Memory B cell (primary cell): ENCODE measurements at regions not wholly inside any gene's neighbourhood (a gene's known extent, or its start where the extent isn't known, plus 50 kb on each side); places are given as distances from the start of the nearest gene placed in this dataset.
"Not testable (repeated sequence)": the region's sequence is repeated elsewhere in the genome, so short reads cannot be mapped to it uniquely, and the experiment has no call there.

Experiments
- ATAC-seq: fragments of 150-1000 bp; cut with Tn5 transposase; 2 replicates; pipeline ENCODE4 v1.10.0; 2021; ENCODE audit warnings: low read depth, mild to moderate bottlenecking, moderate library complexity
- DNase-seq, 2 donors: peaks; one replicate each; pipeline ENCODE4 v3.0.0; 2022; ENCODE audit warnings: low spot score in 2 of 2
- H3K27ac Mint-ChIP-seq: one replicate; pipeline ENCODE4 v1.8.0; 2022; ENCODE audit warnings: mild to moderate bottlenecking, moderate library complexity, mixed read lengths
- H3K27me3 Mint-ChIP-seq: one replicate; pipeline ENCODE4 v1.8.0; 2022; ENCODE audit warnings: mixed read lengths
- H3K36me3 Mint-ChIP-seq: one replicate; pipeline ENCODE4 v1.8.0; 2022; ENCODE audit warnings: mild to moderate bottlenecking, mixed read lengths
- H3K4me1 Mint-ChIP-seq: one replicate; pipeline ENCODE4 v1.8.0; 2022; ENCODE audit warnings: mixed read lengths
- H3K4me3 Mint-ChIP-seq: one replicate; pipeline ENCODE4 v1.8.0; 2022; ENCODE audit warnings: mild to moderate bottlenecking, moderate library complexity, mixed read lengths
- H3K9me3 Mint-ChIP-seq: one replicate; pipeline ENCODE4 v1.8.0; 2022; ENCODE audit warnings: mixed read lengths

DNA sequence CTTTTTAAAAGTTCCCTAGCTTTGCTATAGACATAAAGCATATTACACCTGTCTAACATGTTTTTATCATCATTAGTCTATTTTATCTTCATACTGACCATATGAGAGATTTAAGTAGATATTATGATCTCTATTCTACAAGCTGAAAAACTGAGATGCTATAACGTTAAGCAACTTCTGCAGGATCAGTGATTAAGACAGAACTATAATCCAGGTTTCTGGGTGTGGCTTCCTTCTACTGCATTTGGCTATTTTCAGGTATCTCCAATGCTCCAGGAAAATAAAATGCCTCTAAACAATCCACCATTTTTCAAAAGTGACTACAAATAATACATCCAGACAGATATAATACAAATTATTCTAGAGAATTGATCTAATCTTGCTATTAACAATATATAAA lies 53.4 kb downstream of the RGS2 start:
- no peak for DNase-seq
- Mint-ChIP-seq H3K4me3 (no peak overlapping the region), H3K27ac (no peak overlapping the region), H3K9me3 (no peaks in the 10 kb centered on the region), H3K36me3 (no peaks in the 10 kb centered on the region), H3K4me1 (no peaks in the 10 kb centered on the region), H3K27me3 (peaks cover 5% of the 10 kb centered on the region)
- no peak for ATAC-seq

DNA sequence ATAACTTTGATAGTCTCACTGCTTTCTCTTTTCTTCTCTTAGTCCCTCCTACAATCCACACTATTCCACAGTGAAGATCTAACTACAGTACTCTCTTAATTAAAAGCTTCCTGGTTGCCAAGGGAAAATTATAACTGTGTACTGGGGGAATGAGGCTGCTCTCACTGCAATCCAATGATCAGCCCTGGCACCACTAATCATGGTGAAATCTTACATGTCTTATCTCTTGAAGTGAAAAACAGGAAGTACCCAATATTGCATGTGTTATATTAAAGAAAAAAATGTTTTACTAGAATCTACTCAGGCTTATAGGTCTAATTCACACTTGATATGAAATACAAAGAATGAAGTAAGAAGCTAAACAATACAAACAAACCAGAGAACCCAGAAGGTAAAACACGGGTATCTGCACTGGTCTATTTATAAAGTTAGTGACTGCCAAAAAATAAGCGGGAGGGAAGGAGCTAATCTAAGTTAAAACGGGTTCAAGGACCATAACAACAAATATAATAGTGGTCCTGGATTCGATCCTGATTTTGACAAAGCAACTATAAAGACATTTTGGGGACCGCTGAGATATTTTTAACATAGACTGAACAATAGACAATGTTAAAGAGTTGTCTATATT lies 57.5 kb downstream of the RGS2 start:
- no peak for ATAC-seq
- Mint-ChIP-seq H3K27ac (no peak overlapping the region), H3K4me3 (no peak overlapping the region), H3K4me1 (no peaks in the 10 kb centered on the region), H3K9me3 (no peaks in the 10 kb centered on the region), H3K36me3 (no peaks in the 10 kb centered on the region), H3K27me3 (peaks cover 8% of the 10 kb centered on the region)
- DNase-seq = no peak

- H3K27me3 Mint-ChIP-seq = peaks cover 8% of the 10 kb centered on the region
- no peak for DNase-seq
- no peak overlapping the region for H3K27ac Mint-ChIP-seq
- no peaks in the 10 kb centered on the region for H3K4me1 Mint-ChIP-seq
- no peak for ATAC-seq
- H3K4me3 Mint-ChIP-seq = no peak overlapping the region
- peaks cover 2% of the 10 kb centered on the region for H3K9me3 Mint-ChIP-seq
- no peaks in the 10 kb centered on the region for H3K36me3 Mint-ChIP-seq
Measured at GRCh38 chr1:192867180-192867579, 58.3 kb downstream of the RGS2 start.

- Mint-ChIP-seq H3K27ac (no peak overlapping the region), H3K9me3 (peaks cover 2% of the 10 kb centered on the region), H3K4me3 (no peak overlapping the region), H3K4me1 (no peaks in the 10 kb centered on the region), H3K36me3 (no peaks in the 10 kb centered on the region), H3K27me3 (peaks cover 9% of the 10 kb centered on the region)
- ATAC-seq (no peak), DNase-seq (no peak)
Measured at GRCh38 chr1:192869308-192869940, 60.6 kb downstream of the RGS2 start.

DNA sequence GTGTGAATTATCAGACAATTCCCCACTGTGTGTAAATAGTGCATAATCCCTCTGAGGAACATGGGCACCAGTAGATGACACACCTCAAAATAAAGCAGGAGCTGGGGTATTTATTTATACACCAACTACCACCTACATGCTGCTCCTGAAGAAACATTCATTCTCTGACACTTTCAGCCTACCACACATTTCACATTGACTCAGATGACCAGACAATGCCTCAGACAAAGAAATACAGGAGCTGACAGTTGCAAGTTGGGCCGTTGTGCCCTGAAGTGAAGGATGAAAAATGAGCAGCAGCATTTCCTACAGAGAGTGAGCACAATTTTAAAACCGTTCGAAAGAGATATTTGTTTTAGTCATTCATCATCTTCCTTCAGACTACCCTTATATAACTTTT lies 63.2 kb downstream of the RGS2 start:
- ATAC-seq (no peak), DNase-seq (no peak)
- Mint-ChIP-seq H3K27ac (no peak overlapping the region), H3K4me3 (no peak overlapping the region), H3K36me3 (no peaks in the 10 kb centered on the region), H3K27me3 (peaks cover 9% of the 10 kb centered on the region), H3K9me3 (peaks cover 2% of the 10 kb centered on the region), H3K4me1 (no peaks in the 10 kb centered on the region)

- Mint-ChIP-seq H3K27ac (no peak overlapping the region), H3K36me3 (no peaks in the 10 kb centered on the region)
Measured at GRCh38 chr1:192873836-192874235, 65.0 kb downstream of the RGS2 start.

DNA sequence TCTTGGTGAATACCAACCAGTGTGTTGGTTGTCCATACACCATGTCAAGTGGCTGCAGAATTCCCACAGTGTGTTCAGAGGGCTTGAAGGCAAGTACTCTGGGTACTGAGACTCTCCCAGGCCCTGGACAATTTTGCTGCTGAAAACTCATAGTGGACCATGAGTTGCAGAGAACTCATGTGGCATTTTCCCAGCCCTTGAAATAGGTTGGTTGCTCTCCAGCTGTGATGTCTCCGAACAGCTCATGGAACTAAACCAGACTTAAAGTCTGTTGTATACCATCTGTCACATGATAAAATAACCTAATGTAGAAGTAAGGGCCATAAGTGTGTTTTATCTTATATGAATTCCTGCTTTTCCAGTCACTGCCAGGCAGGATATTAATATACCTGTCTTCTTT lies 67.8 kb downstream of the RGS2 start:
- Mint-ChIP-seq H3K9me3 (peaks cover 1% of the 10 kb centered on the region), H3K4me1 (no peaks in the 10 kb centered on the region), H3K36me3 (no peaks in the 10 kb centered on the region), H3K27me3 (peaks cover 4% of the 10 kb centered on the region), H3K4me3 (no peak overlapping the region), H3K27ac (no peak overlapping the region)
- DNase-seq (no peak), ATAC-seq (no peak)

More at GRCh38 chr1:192873836-192874235, 65.0 kb downstream of the RGS2 start:
- H3K9me3 Mint-ChIP-seq = peaks cover 2% of the 10 kb centered on the region
- H3K4me3 Mint-ChIP-seq = no peak overlapping the region
- H3K27me3 Mint-ChIP-seq = peaks cover 5% of the 10 kb centered on the region
- no peaks in the 10 kb centered on the region for H3K4me1 Mint-ChIP-seq
- DNase-seq (no peak), ATAC-seq (no peak)

DNA sequence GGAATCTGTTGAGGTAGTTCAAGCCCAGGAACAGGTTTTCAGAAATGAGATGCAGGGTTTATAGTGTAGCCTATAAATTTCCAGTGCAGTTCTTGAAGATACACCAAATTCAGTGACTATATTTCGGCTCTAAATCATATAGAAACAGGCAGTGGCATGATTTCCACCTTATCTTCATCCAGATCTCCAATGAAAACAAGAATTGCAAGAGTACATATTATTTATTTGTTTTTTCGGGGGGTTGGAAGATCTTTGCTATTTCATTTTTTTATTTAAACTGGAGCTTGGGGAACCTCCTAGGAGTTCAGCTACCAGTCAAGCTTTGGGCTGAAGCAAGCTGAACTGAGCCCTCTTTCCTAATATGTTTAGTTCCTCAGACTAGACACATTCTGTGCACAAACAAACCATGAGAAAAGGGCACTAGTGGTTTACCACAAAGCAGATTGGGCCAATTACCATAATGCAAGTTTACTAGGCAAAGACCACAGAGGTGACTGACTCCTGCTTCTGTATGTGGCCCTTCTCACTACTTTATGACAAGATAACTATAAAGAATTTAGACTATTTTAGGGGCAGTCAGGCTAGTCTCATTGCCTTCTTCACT lies 68.5 kb downstream of the RGS2 start:
- peaks cover 4% of the 10 kb centered on the region for H3K27me3 Mint-ChIP-seq
- no peaks in the 10 kb centered on the region for H3K9me3 Mint-ChIP-seq
- H3K36me3 Mint-ChIP-seq = no peaks in the 10 kb centered on the region
- DNase-seq = no peak
- no peak overlapping the region for H3K4me3 Mint-ChIP-seq
- no peak overlapping the region for H3K27ac Mint-ChIP-seq
- no peak for ATAC-seq
- no peaks in the 10 kb centered on the region for H3K4me1 Mint-ChIP-seq

DNA sequence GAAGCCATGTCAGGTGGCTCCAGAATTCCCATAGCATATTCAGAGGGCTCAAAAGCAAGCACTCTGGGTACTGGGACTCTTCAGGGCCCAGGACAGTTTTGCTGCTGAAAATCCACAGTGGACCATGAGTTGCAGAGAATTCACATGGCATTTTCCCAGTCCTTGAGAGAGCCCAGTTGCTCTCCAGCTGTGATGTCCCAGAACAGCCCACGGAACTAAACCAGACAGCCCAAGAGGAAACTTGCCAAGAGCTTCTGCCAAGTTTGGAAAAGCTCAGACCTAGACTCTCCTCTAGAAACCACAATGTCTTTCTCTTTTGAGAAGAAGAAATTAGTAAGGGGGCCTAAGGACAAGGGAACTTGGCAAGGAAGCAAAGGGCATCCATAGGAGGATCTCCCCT lies 69.4 kb downstream of the RGS2 start:
- DNase-seq (no peak), ATAC-seq (no peak)
- no peak overlapping the region for H3K4me3 Mint-ChIP-seq
- no peaks in the 10 kb centered on the region for H3K4me1 Mint-ChIP-seq
- H3K9me3 Mint-ChIP-seq = no peaks in the 10 kb centered on the region
- H3K27me3 Mint-ChIP-seq = peaks cover 2% of the 10 kb centered on the region
- H3K36me3 Mint-ChIP-seq = no peaks in the 10 kb centered on the region
- H3K27ac Mint-ChIP-seq = no peak overlapping the region

GRCh38 chr1:192879406-192879805 lies 70.6 kb downstream of the RGS2 start:
- ATAC-seq = no peak
- no peak for DNase-seq
- peaks cover 2% of the 10 kb centered on the region for H3K27me3 Mint-ChIP-seq
- H3K9me3 Mint-ChIP-seq = no peaks in the 10 kb centered on the region
- no peak overlapping the region for H3K27ac Mint-ChIP-seq
- H3K4me3 Mint-ChIP-seq = no peak overlapping the region
- H3K36me3 Mint-ChIP-seq = no peaks in the 10 kb centered on the region
- no peaks in the 10 kb centered on the region for H3K4me1 Mint-ChIP-seq

DNA sequence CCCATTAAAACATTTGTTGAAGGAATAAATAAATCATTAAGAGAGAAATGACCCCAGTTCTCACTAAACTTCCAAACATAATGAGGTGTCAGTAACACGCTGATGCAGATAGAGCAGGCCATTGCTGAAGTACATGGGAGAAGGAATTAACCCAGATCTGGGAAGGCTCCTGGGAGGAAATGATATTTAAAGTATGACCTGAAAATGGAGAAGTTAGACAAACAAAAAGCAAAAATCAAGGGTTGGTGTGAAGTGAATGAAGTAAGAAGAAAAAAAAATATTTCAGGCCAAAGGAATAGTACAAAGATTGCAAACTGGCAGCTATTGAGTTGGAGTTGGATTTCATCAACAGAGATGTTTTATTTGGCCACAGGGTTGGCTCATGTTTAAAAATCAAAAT lies 71.4 kb downstream of the RGS2 start:
- DNase-seq (no peak), ATAC-seq (no peak)
- Mint-ChIP-seq H3K36me3 (no peaks in the 10 kb centered on the region), H3K4me1 (no peaks in the 10 kb centered on the region), H3K4me3 (no peak overlapping the region), H3K9me3 (no peaks in the 10 kb centered on the region), H3K27me3 (peaks cover 2% of the 10 kb centered on the region), H3K27ac (no peak overlapping the region)

GRCh38 chr1:192884241-192884640 lies 75.4 kb downstream of the RGS2 start:
- Mint-ChIP-seq H3K27ac (no peak overlapping the region), H3K9me3 (no peaks in the 10 kb centered on the region)

DNA sequence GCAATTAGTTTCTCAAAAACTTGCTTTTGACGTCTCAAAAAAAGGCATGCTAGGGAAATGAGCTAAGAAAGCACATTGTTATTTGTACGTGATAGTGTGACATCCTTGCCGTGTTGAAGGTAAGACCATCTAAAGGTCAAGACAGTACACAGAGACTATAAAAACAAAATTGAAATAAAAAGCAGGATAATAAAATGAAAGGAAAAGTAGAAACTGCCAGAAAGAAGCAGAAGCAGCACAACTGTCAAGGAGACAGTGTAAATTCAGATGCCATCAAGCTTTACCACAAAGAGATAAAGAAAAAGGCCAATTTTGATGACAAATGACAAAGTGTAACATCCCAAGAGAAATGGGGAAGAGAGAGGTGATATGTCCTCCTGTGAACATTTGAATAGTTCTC lies 76.5 kb downstream of the RGS2 start:
- H3K4me3 Mint-ChIP-seq, H3K27ac Mint-ChIP-seq, H3K4me1 Mint-ChIP-seq, DNase-seq, H3K27me3 Mint-ChIP-seq, H3K9me3 Mint-ChIP-seq, H3K36me3 Mint-ChIP-seq, ATAC-seq: not testable (repeated sequence)

More at GRCh38 chr1:192884241-192884640, 75.4 kb downstream of the RGS2 start:
- Mint-ChIP-seq H3K4me3 (no peak overlapping the region), H3K36me3 (no peaks in the 10 kb centered on the region), H3K27me3 (peaks cover 2% of the 10 kb centered on the region), H3K4me1 (no peaks in the 10 kb centered on the region)
- no peak for DNase-seq
- ATAC-seq = no peak

GRCh38 chr1:192887426-192887825 lies 78.6 kb downstream of the RGS2 start:
- Mint-ChIP-seq H3K9me3 (no peaks in the 10 kb centered on the region), H3K27ac (no peak overlapping the region), H3K4me1 (no peaks in the 10 kb centered on the region), H3K4me3 (no peak overlapping the region), H3K36me3 (no peaks in the 10 kb centered on the region), H3K27me3 (no peaks in the 10 kb centered on the region)
- DNase-seq (no peak), ATAC-seq (no peak)

DNA sequence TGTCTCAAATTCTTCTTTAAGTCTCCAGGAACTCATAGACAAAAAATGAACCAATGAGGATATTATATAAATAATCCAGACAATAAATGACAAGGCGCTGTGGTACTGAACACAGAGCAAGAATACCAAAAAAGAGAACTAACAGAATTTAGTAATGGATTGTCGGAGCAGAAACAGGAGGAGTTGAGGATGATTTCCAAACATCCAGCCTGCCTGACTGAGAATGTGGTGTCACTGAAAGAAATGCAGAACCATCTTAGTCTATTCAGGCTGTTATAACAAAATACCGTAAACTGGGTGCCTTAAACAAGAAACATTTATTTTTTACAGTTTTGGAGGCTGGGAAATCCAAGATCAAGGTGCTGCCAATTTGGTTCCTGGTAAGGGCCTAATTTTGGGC lies 79.7 kb downstream of the RGS2 start:
- H3K4me3 Mint-ChIP-seq = no peak overlapping the region
- H3K4me1 Mint-ChIP-seq = no peaks in the 10 kb centered on the region
- no peak for DNase-seq
- no peaks in the 10 kb centered on the region for H3K9me3 Mint-ChIP-seq
- no peak overlapping the region for H3K27ac Mint-ChIP-seq
- ATAC-seq = no peak
- H3K36me3 Mint-ChIP-seq = no peaks in the 10 kb centered on the region
- H3K27me3 Mint-ChIP-seq = no peaks in the 10 kb centered on the region
